H9 (cell line): ENCODE measurements at regions not wholly inside any gene's neighbourhood (a gene's known extent, or its start where the extent isn't known, plus 50 kb on each side); places are given as distances from the start of the nearest gene placed in this dataset.

Experiments used
- DNase-seq: peaks from one replicate; pipeline ENCODE4 v3.0.0-alpha.2; 2017
- H2AFZ ChIP-seq: one replicate; pipeline ENCODE4 v1.6.1; 2013; ENCODE audit warnings: mild to moderate bottlenecking, low read length, control low read depth, moderate library complexity
- H2AK5ac ChIP-seq: 2 replicates; pipeline ENCODE4 v1.6.1; 2013; ENCODE audit warnings: low read length, control low read depth, mixed read lengths; ENCODE audit not compliant: insufficient read length
- H2BK120ac ChIP-seq: one replicate; pipeline ENCODE4 v1.6.1; 2013; ENCODE audit warnings: low read depth, mild to moderate bottlenecking, low read length, control low read depth, inconsistent platforms; ENCODE audit not compliant: poor library complexity, severe bottlenecking
- H2BK12ac ChIP-seq: 2 replicates; pipeline ENCODE4 v1.6.1; 2013; ENCODE audit warnings: low read length, control low read depth, mixed read lengths, low read depth; ENCODE audit not compliant: insufficient read length
- H2BK15ac ChIP-seq: 2 replicates; pipeline ENCODE4 v1.6.1; 2013; ENCODE audit warnings: low read depth, low read length, control low read depth
- H2BK20ac ChIP-seq: one replicate; pipeline ENCODE4 v1.6.1; 2013; ENCODE audit warnings: low read depth, mild to moderate bottlenecking, low read length, control low read depth, inconsistent platforms; ENCODE audit not compliant: poor library complexity, severe bottlenecking
- H2BK5ac ChIP-seq: 2 replicates; pipeline ENCODE4 v1.6.1; 2013; ENCODE audit warnings: low read length, control low read depth, mixed read lengths; ENCODE audit not compliant: insufficient read length
- H3K14ac ChIP-seq: 2 replicates; pipeline ENCODE4 v1.6.1; 2013; ENCODE audit warnings: low read length, control low read depth; ENCODE audit not compliant: insufficient read depth
- H3K18ac ChIP-seq: 2 replicates; pipeline ENCODE4 v1.6.1; 2013; ENCODE audit warnings: low read depth, mild to moderate bottlenecking, mixed read lengths, low read length, control low read depth; ENCODE audit not compliant: insufficient read length
- H3K23ac ChIP-seq: 2 replicates; pipeline ENCODE4 v1.6.1; 2013; ENCODE audit warnings: low read length, control low read depth, mixed read lengths, low read depth; ENCODE audit not compliant: insufficient read length
- H3K23me2 ChIP-seq: 2 replicates; pipeline ENCODE4 v1.6.1; 2013; ENCODE audit warnings: low read depth, mild to moderate bottlenecking, mixed read lengths, low read length, control low read depth; ENCODE audit not compliant: insufficient read length, poor library complexity, severe bottlenecking
- H3K27ac ChIP-seq: 2 replicates; pipeline ENCODE4 v1.5.1; 2013; ENCODE audit warnings: low read length, control low read depth, mixed read lengths, low read depth; ENCODE audit not compliant: insufficient read length
- H3K27me3 ChIP-seq: 2 replicates; pipeline ENCODE4 v1.6.1; 2013; ENCODE audit warnings: low read length, control low read depth, inconsistent platforms; ENCODE audit not compliant: insufficient read depth
- H3K4ac ChIP-seq: 2 replicates; pipeline ENCODE4 v1.6.1; 2013; ENCODE audit warnings: low read depth, mild to moderate bottlenecking, control low read depth, inconsistent platforms, low read length, moderate library complexity
- H3K4me1 ChIP-seq: 2 replicates; pipeline ENCODE4 v1.6.1; 2013; ENCODE audit warnings: low read length, control low read depth, inconsistent platforms; ENCODE audit not compliant: insufficient read depth
- H3K4me2 ChIP-seq: 2 replicates; pipeline ENCODE4 v1.6.1; 2013; ENCODE audit warnings: low read length, control low read depth, mixed read lengths; ENCODE audit not compliant: insufficient read length, insufficient read depth
- H3K56ac ChIP-seq: 2 replicates; pipeline ENCODE4 v1.6.1; 2013; ENCODE audit warnings: low read depth, mild to moderate bottlenecking, mixed read lengths, low read length, control low read depth; ENCODE audit not compliant: insufficient read length
- H3K79me1 ChIP-seq: 2 replicates; pipeline ENCODE4 v1.6.1; 2013; ENCODE audit warnings: low read depth, mild to moderate bottlenecking, moderate library complexity, low read length, control low read depth, inconsistent platforms; ENCODE audit not compliant: insufficient read depth, poor library complexity, severe bottlenecking
- H3K79me2 ChIP-seq: 2 replicates; pipeline ENCODE4 v1.6.1; 2013; ENCODE audit warnings: low read length, control low read depth, inconsistent platforms; ENCODE audit not compliant: insufficient read depth
- H3K9ac ChIP-seq: 2 replicates; pipeline ENCODE4 v1.6.1; 2013; ENCODE audit warnings: low read length, control low read depth, mixed read lengths; ENCODE audit not compliant: insufficient read length; ENCODE audit errors: extremely low read depth
- H3K9me3 ChIP-seq: one replicate; pipeline ENCODE4 v1.6.1; 2013; ENCODE audit warnings: low read depth, low read length, inconsistent platforms; ENCODE audit not compliant: control insufficient read depth
- H3T11ph ChIP-seq: one replicate; pipeline ENCODE4 v1.6.1; 2013; ENCODE audit warnings: mild to moderate bottlenecking, low read length, control low read depth, inconsistent platforms
- H4K20me1 ChIP-seq: one replicate; pipeline ENCODE4 v1.6.1; 2013; ENCODE audit not compliant: control insufficient read depth, insufficient read length, insufficient read depth
- H4K5ac ChIP-seq: 2 replicates; pipeline ENCODE4 v1.6.1; 2013; ENCODE audit warnings: low read depth, mild to moderate bottlenecking, mixed read lengths, low read length, control low read depth; ENCODE audit not compliant: insufficient read length
- H4K8ac ChIP-seq: replicated peaks from 2 replicates; pipeline ENCODE4 v1.6.1; 2013; ENCODE audit warnings: low read length, control low read depth, mixed read lengths, low read depth; ENCODE audit not compliant: insufficient read length
- H4K91ac ChIP-seq: 2 replicates; pipeline ENCODE4 v1.6.1; 2013; ENCODE audit warnings: low read depth, mild to moderate bottlenecking, moderate library complexity, mixed read lengths, low read length, control low read depth; ENCODE audit not compliant: insufficient read length
- H3K27ac Mint-ChIP-seq, 3 experiments: 2 replicates in 2 of 3; 3 replicates in 1 of 3; pipeline ENCODE4 v1.8.0; 2020 to 2021; ENCODE audit warnings: mixed read lengths in 3 of 3, mild to moderate bottlenecking in 1 of 3, moderate library complexity in 1 of 3
- H3K27me3 Mint-ChIP-seq: 2 replicates; pipeline ENCODE4 v1.8.0; 2021; ENCODE audit warnings: low read depth, mild to moderate bottlenecking, moderate library complexity, mixed read lengths
- H3K36me3 Mint-ChIP-seq, 3 experiments: 2 replicates in 2 of 3; 3 replicates in 1 of 3; pipeline ENCODE4 v1.8.0; 2020 to 2021; ENCODE audit warnings: low read depth in 3 of 3, mixed read lengths in 3 of 3; ENCODE audit not compliant: insufficient read depth in 1 of 3
- H3K4me1 Mint-ChIP-seq, 2 experiments: 2 replicates each; pipeline ENCODE4 v1.8.0; 2020; ENCODE audit warnings: mixed read lengths in 2 of 2
- H3K4me3 Mint-ChIP-seq, 2 experiments: 2 replicates in 1 of 2; 3 replicates in 1 of 2; pipeline ENCODE4 v1.8.0; 2020 to 2021; ENCODE audit warnings: mild to moderate bottlenecking in 2 of 2, mixed read lengths in 2 of 2, moderate library complexity in 1 of 2
- H3K9me3 Mint-ChIP-seq, 2 experiments: 2 replicates in 1 of 2; 3 replicates in 1 of 2; pipeline ENCODE4 v1.8.0; 2020; ENCODE audit warnings: mild to moderate bottlenecking in 2 of 2, mixed read lengths in 2 of 2, moderate library complexity in 1 of 2
- CTCF ChIP-seq: fragments of 200-600 bp; sonication (generic); conservative IDR thresholded peaks from 3 replicates; pipeline ENCODE4 v1.8.0; 2021; ENCODE audit warnings: antibody characterized with exemption, mild to moderate bottlenecking
- WGBS: extraction: QIAGEN DNeasy Blood & Tissue Kit; methylation state at CpG from one replicate; pipeline ENCODE4 v1.1.7; 2013; ENCODE audit warnings: missing lambda C conversion rate, low lambda C conversion rate, mixed read lengths; ENCODE audit not compliant: insufficient read length; ENCODE audit errors: extremely low coverage; 5-methylcytosine and 5-hydroxymethylcytosine counted together

GRCh38 chr7:47649919-47650318, 68.0 kb upstream of the TNS3 start:
- no peaks in the 10 kb centered on the region; the same call in none of the 2 replicates for H3K4me1 ChIP-seq
- no peak overlapping the region for H3K27ac ChIP-seq
- no peak overlapping the region for H2BK120ac ChIP-seq
- Mint-ChIP-seq H3K27me3 (peaks cover 6% of the 10 kb centered on the region; the same call in 1 of the 2 replicates), H3K4me1 (peaks cover 20 to 36% of the 10 kb centered on the region in 2 experiments), H3K36me3 (peaks cover 0 to 4% (median 0%) of the 10 kb centered on the region in 3 experiments; a peak in 2 of 7 replicates), H3K4me3 (no peak overlapping the region), H3K9me3 (no peaks in the 10 kb centered on the region), H3K27ac (no peak overlapping the region; a peak in 1 of 7 replicates)
- H2BK20ac ChIP-seq, result no peak overlapping the region
- H4K5ac ChIP-seq, result no peak overlapping the region
- H3K27me3 ChIP-seq, result no peaks in the 10 kb centered on the region
- H4K8ac ChIP-seq, result no peak overlapping the region
- TF ChIP-seq CTCF, result no peak
- no peak overlapping the region for H2BK5ac ChIP-seq
- H3K56ac ChIP-seq, result no peak overlapping the region
- no peak overlapping the region for H2AFZ ChIP-seq
- DNase-seq, result no peak
- H3K9ac ChIP-seq, result no peak overlapping the region
- no peak overlapping the region for H3K4ac ChIP-seq
- H3K23me2 ChIP-seq, result no peaks in the 10 kb centered on the region
- WGBS, result no CpG with 5 or more reads among the region's 7 CpGs
- H3T11ph ChIP-seq, result no peak overlapping the region
- H2BK15ac ChIP-seq, result no peak overlapping the region
- no peaks in the 10 kb centered on the region for H3K9me3 ChIP-seq
- H3K4me2 ChIP-seq, result no peak overlapping the region
- H2AK5ac ChIP-seq, result no peak overlapping the region
- H3K79me2 ChIP-seq, result no peaks in the 10 kb centered on the region
- H3K23ac ChIP-seq, result no peak overlapping the region
- H3K18ac ChIP-seq, result no peak overlapping the region
- no peaks in the 10 kb centered on the region for H3K79me1 ChIP-seq
- H4K20me1 ChIP-seq, result no peaks in the 10 kb centered on the region
- no peak overlapping the region for H4K91ac ChIP-seq
- no peak overlapping the region for H2BK12ac ChIP-seq
- H3K14ac ChIP-seq, result no peak overlapping the region
